CD8-positive, alpha-beta memory T cell (primary cell): ENCODE measurements at regions not wholly inside any gene's neighbourhood (a gene's known extent, or its start where the extent isn't known, plus 50 kb on each side); places are given as distances from the start of the nearest gene placed in this dataset.
"Not testable (repeated sequence)": the region's sequence is repeated elsewhere in the genome, so short reads cannot be mapped to it uniquely, and the experiment has no call there.

Experiments used
- CTCF ChIA-PET: fragments of 350-600 bp; sonication (Branson Sonifier 250); formaldehyde crosslinking; loops from one replicate; lab custom pipeline; 2021; ENCODE audit warnings: antibody characterized with exemption; lab: Charles Lee
- POLR2A ChIA-PET: fragments of 350-600 bp; sonication (Branson Sonifier 250); formaldehyde crosslinking; loops from one replicate; lab custom pipeline; 2021; ENCODE audit warnings: antibody characterized with exemption; lab: Charles Lee
- DNase-seq, 5 donors: peaks; one replicate each; pipeline versions ENCODE4 v3.0.0 to v3.0.0-alpha.2; 2020 to 2022; ENCODE audit warnings: mixed read lengths in 1 of 5
- H3K27ac ChIP-seq: one replicate; pipeline ENCODE4 v1.7.0; 2013; ENCODE audit warnings: low read depth, mild to moderate bottlenecking, low read length, moderate library complexity
- H3K27me3 ChIP-seq: 2 replicates; pipeline ENCODE4 v1.7.0; 2013; ENCODE audit warnings: low read length, mild to moderate bottlenecking; ENCODE audit not compliant: insufficient read depth, poor library complexity, severe bottlenecking
- H3K36me3 ChIP-seq: 2 replicates; pipeline ENCODE4 v1.7.0; 2013; ENCODE audit warnings: mild to moderate bottlenecking, low read length, moderate library complexity; ENCODE audit not compliant: insufficient read depth
- H3K4me1 ChIP-seq: 2 replicates; pipeline ENCODE4 v1.7.0; 2013; ENCODE audit warnings: mild to moderate bottlenecking, low read length, moderate library complexity; ENCODE audit not compliant: insufficient read depth
- H3K4me3 ChIP-seq: 2 replicates; pipeline ENCODE4 v1.7.0; 2013; ENCODE audit warnings: mild to moderate bottlenecking, low read length
- H3K9me3 ChIP-seq: 2 replicates; pipeline ENCODE4 v1.7.0; 2013; ENCODE audit warnings: mild to moderate bottlenecking, low read length
- H3K27ac Mint-ChIP-seq, 8 donors: one replicate each; pipeline ENCODE4 v1.8.0; 2020 to 2021; ENCODE audit warnings: mixed read lengths in 8 of 8, mild to moderate bottlenecking in 6 of 8, inconsistent platforms in 3 of 8, moderate library complexity in 3 of 8
- H3K27me3 Mint-ChIP-seq, 2 donors: one replicate each; pipeline ENCODE4 v1.8.0; 2020 to 2021; ENCODE audit warnings: mixed read lengths in 2 of 2, mild to moderate bottlenecking in 1 of 2, moderate library complexity in 1 of 2
- H3K36me3 Mint-ChIP-seq, 3 donors: one replicate each; pipeline ENCODE4 v1.8.0; 2020 to 2021; ENCODE audit warnings: mixed read lengths in 3 of 3, inconsistent platforms in 1 of 3, mild to moderate bottlenecking in 1 of 3
- H3K4me1 Mint-ChIP-seq, 3 donors: one replicate each; pipeline ENCODE4 v1.8.0; 2020 to 2021; ENCODE audit warnings: mixed read lengths in 3 of 3, inconsistent platforms in 1 of 3, mild to moderate bottlenecking in 1 of 3
- H3K4me3 Mint-ChIP-seq, 7 donors: one replicate each; pipeline ENCODE4 v1.8.0; 2020 to 2021; ENCODE audit warnings: mixed read lengths in 7 of 7, mild to moderate bottlenecking in 6 of 7, moderate library complexity in 4 of 7, inconsistent platforms in 2 of 7
- H3K9me3 Mint-ChIP-seq, 5 donors: one replicate each; pipeline ENCODE4 v1.8.0; 2020 to 2022; ENCODE audit warnings: mixed read lengths in 5 of 5, mild to moderate bottlenecking in 3 of 5, moderate library complexity in 2 of 5, inconsistent platforms in 1 of 5

GRCh38 chr11:82529936-82530335 lies 203.7 kb downstream of the FAM181B start:
- POLR2A ChIA-PET, result no interaction called here

GRCh38 chr11:82527081-82527584 lies 206.5 kb downstream of the FAM181B start:
- Mint-ChIP-seq H3K9me3 (peaks cover 0 to 5% (median 3%) of the 10 kb centered on the region in 5 donors), H3K4me3 (no peak overlapping the region), H3K27ac (no peak overlapping the region), H3K27me3 (no peaks in the 10 kb centered on the region), H3K36me3 (no peaks in the 10 kb centered on the region), H3K4me1 (no peaks in the 10 kb centered on the region)
- H3K27me3 ChIP-seq, result no peaks in the 10 kb centered on the region
- H3K4me3 ChIP-seq, result no peak overlapping the region
- no peak for DNase-seq
- ChIA-PET CTCF (no interaction called here), POLR2A (no interaction called here)
- no peaks in the 10 kb centered on the region for H3K4me1 ChIP-seq
- no peak overlapping the region for H3K27ac ChIP-seq
- H3K36me3 ChIP-seq, result no peaks in the 10 kb centered on the region
- H3K9me3 ChIP-seq, result no peaks in the 10 kb centered on the region

More at GRCh38 chr11:82529936-82530335, 203.7 kb downstream of the FAM181B start:
- no peaks in the 10 kb centered on the region for H3K4me1 Mint-ChIP-seq
- Histone ChIP-seq H3K27ac (no peak overlapping the region), H3K36me3 (no peaks in the 10 kb centered on the region), H3K4me1 (no peaks in the 10 kb centered on the region), H3K9me3 (no peaks in the 10 kb centered on the region), H3K4me3 (no peak overlapping the region), H3K27me3 (no peaks in the 10 kb centered on the region)
- DNase-seq, result no peak
- no peaks in the 10 kb centered on the region for H3K27me3 Mint-ChIP-seq
- no peaks in the 10 kb centered on the region for H3K36me3 Mint-ChIP-seq
- H3K4me3 Mint-ChIP-seq, result no peak overlapping the region
- H3K27ac Mint-ChIP-seq, result no peak overlapping the region
- peaks cover 0 to 5% (median 3%) of the 10 kb centered on the region in 5 donors for H3K9me3 Mint-ChIP-seq
- CTCF ChIA-PET, result no interaction called here

- Mint-ChIP-seq H3K4me3 (no peak overlapping the region), H3K9me3 (peaks cover 0 to 9% (median 4%) of the 10 kb centered on the region in 5 donors), H3K4me1 (no peaks in the 10 kb centered on the region), H3K36me3 (no peaks in the 10 kb centered on the region), H3K27me3 (no peaks in the 10 kb centered on the region), H3K27ac (no peak overlapping the region)
- POLR2A ChIA-PET, result no interaction called here
- DNase-seq, result no peak
- Histone ChIP-seq H3K4me3 (no peak overlapping the region), H3K4me1 (no peaks in the 10 kb centered on the region), H3K9me3 (no peaks in the 10 kb centered on the region), H3K27ac (no peak overlapping the region), H3K36me3 (no peaks in the 10 kb centered on the region), H3K27me3 (no peaks in the 10 kb centered on the region)
- CTCF ChIA-PET, result no interaction called here
These were observed 210.5 kb downstream of the FAM181B start for GRCh38 chr11:82523141-82523540.

GRCh38 chr11:82521427-82521826 lies 212.2 kb downstream of the FAM181B start:
- no peak for DNase-seq
- Histone ChIP-seq H3K27me3 (no peaks in the 10 kb centered on the region), H3K9me3 (no peaks in the 10 kb centered on the region), H3K36me3 (no peaks in the 10 kb centered on the region), H3K4me3 (no peak overlapping the region), H3K4me1 (no peaks in the 10 kb centered on the region), H3K27ac (no peak overlapping the region)
- ChIA-PET POLR2A (no interaction called here), CTCF (no interaction called here)
- Mint-ChIP-seq H3K27ac (no peak overlapping the region), H3K4me3 (no peak overlapping the region), H3K36me3 (no peaks in the 10 kb centered on the region), H3K4me1 (no peaks in the 10 kb centered on the region), H3K9me3 (peaks cover 2 to 9% (median 4%) of the 10 kb centered on the region in 5 donors), H3K27me3 (no peaks in the 10 kb centered on the region)

DNA sequence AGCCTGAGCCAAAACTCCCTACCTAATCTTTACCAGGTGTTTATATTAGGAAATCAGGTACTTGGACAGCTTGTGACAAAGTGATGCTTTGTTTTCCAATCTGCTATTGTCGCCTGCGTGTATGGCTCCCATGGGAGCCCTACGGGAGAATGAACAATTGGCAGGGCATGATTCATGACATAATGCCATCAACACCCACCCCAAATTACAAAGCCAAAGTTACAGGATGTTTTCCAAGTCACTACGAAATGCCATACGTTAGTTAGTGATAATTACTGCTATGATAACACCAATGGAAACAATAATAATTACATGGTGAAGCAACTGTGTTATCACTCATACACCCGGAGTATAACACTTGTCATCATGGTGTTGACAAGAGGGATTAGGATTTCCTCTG lies 226.4 kb downstream of the FAM181B start:
- CTCF ChIA-PET, result no interaction called here
- Mint-ChIP-seq H3K36me3 (no peaks in the 10 kb centered on the region), H3K27ac (no peak overlapping the region), H3K27me3 (no peaks in the 10 kb centered on the region), H3K4me1 (no peaks in the 10 kb centered on the region), H3K9me3 (peaks cover 0 to 6% (median 0%) of the 10 kb centered on the region in 5 donors), H3K4me3 (no peak overlapping the region)
- H3K27me3 ChIP-seq, result no peaks in the 10 kb centered on the region
- DNase-seq, result no peak
- no peak overlapping the region for H3K4me3 ChIP-seq
- H3K27ac ChIP-seq, result no peak overlapping the region
- H3K36me3 ChIP-seq, result no peaks in the 10 kb centered on the region
- POLR2A ChIA-PET, result no interaction called here
- no peaks in the 10 kb centered on the region for H3K4me1 ChIP-seq
- H3K9me3 ChIP-seq, result no peaks in the 10 kb centered on the region

DNA sequence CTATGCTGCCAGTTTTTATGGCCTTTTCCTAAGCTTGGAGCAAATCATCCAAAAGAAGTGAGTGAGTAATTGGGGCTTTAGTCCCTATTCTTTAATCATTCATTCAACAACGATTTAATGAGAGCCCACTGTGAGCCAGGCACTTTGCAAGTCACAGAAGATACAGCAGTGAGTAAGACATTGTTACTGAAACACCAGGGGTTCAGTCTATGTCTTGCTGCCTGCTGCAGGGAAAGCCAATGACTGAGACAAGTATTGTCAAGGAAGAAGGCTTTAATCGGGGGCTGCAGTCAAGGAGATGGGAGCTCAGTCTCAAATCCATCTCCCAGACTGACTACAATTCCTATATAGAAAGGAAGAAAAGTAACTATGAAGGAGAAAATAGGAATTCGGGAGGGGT lies 228.3 kb downstream of the FAM181B start:
- POLR2A ChIA-PET, result no interaction called here
- Mint-ChIP-seq H3K36me3 (no peaks in the 10 kb centered on the region), H3K27me3 (no peaks in the 10 kb centered on the region), H3K9me3 (peaks cover 0 to 6% (median 2%) of the 10 kb centered on the region in 5 donors), H3K27ac (no peak overlapping the region), H3K4me1 (no peaks in the 10 kb centered on the region), H3K4me3 (no peak overlapping the region)
- Histone ChIP-seq H3K27ac (no peak overlapping the region), H3K4me3 (no peak overlapping the region), H3K27me3 (no peaks in the 10 kb centered on the region), H3K36me3 (no peaks in the 10 kb centered on the region), H3K9me3 (no peaks in the 10 kb centered on the region), H3K4me1 (no peaks in the 10 kb centered on the region)
- CTCF ChIA-PET, result no interaction called here
- DNase-seq, result no peak

GRCh38 chr11:82501174-82501573 lies 232.5 kb downstream of the FAM181B start:
- H3K4me1 Mint-ChIP-seq, H3K4me1 ChIP-seq, H3K4me3 Mint-ChIP-seq, H3K27me3 ChIP-seq, POLR2A ChIA-PET, DNase-seq, H3K9me3 ChIP-seq, H3K9me3 Mint-ChIP-seq, H3K36me3 ChIP-seq, CTCF ChIA-PET, H3K27me3 Mint-ChIP-seq, H3K36me3 Mint-ChIP-seq, H3K27ac ChIP-seq, H3K27ac Mint-ChIP-seq, H3K4me3 ChIP-seq: not testable (repeated sequence)

- H3K36me3 ChIP-seq, result no peaks in the 10 kb centered on the region
- H3K4me1 ChIP-seq, result no peaks in the 10 kb centered on the region
- DNase-seq, result no peak
- H3K4me3 Mint-ChIP-seq, result no peak overlapping the region
- POLR2A ChIA-PET, result no interaction called here
- H3K27ac ChIP-seq, result no peak overlapping the region
- H3K27ac Mint-ChIP-seq, result no peak overlapping the region
- CTCF ChIA-PET, result no interaction called here
- H3K36me3 Mint-ChIP-seq, result no peaks in the 10 kb centered on the region
- H3K27me3 ChIP-seq, result no peaks in the 10 kb centered on the region
- no peak overlapping the region for H3K4me3 ChIP-seq
- H3K9me3 ChIP-seq, result no peaks in the 10 kb centered on the region
- H3K9me3 Mint-ChIP-seq, result peaks cover 2 to 14% (median 7%) of the 10 kb centered on the region in 5 donors
- no peaks in the 10 kb centered on the region for H3K4me1 Mint-ChIP-seq
- peaks cover 0 to 1% of the 10 kb centered on the region in 2 donors for H3K27me3 Mint-ChIP-seq
These were observed 238.7 kb downstream of the FAM181B start for GRCh38 chr11:82494988-82495432.

GRCh38 chr11:82474876-82475275 lies 258.8 kb downstream of the FAM181B start:
- Mint-ChIP-seq H3K4me3 (no peak overlapping the region), H3K36me3 (no peaks in the 10 kb centered on the region), H3K4me1 (no peaks in the 10 kb centered on the region), H3K27ac (no peak overlapping the region), H3K9me3 (peaks cover 0 to 4% (median 0%) of the 10 kb centered on the region in 5 donors), H3K27me3 (no peaks in the 10 kb centered on the region)
- no peak for DNase-seq
- no peak overlapping the region for H3K4me3 ChIP-seq
- ChIA-PET CTCF (no interaction called here), POLR2A (no interaction called here)
- no peaks in the 10 kb centered on the region for H3K4me1 ChIP-seq
- H3K36me3 ChIP-seq, result no peaks in the 10 kb centered on the region
- no peaks in the 10 kb centered on the region for H3K9me3 ChIP-seq
- H3K27me3 ChIP-seq, result no peaks in the 10 kb centered on the region
- no peak overlapping the region for H3K27ac ChIP-seq
